ENCODE measurements at regions not wholly inside any gene's neighbourhood (a gene's known extent, or its start where the extent isn't known, plus 50 kb on each side); places are given as distances from the start of the nearest gene placed in this dataset.

DNA sequence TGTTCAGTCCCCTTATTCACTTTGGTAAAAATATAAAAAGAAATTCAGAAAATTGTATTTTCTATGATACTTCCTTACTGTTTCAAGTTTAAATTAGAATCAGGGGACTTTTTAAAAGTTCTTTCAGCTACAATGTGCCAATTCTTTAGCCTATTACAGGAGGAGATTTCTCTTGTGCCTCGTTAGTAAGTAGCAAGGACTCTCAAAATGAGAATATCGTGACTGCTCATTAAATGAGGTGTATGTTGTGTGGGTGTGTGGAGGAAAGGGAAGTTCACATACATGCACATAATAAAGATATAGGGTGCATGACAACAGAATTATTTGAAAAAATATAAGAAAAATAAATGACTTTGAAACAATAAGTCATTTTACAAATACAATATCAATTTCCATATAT is 190.5 kb downstream of the DTHD1 start (continued):
- TF ChIP-seq ZNF202 (tag by site-specific recombination; IDR thresholded peaks at IDR 0.05; ENCODE audit: borderline replicate concordance), result no peak
- TF ChIP-seq KLF10 (tag by site-specific recombination; IDR thresholded peaks at IDR 0.05), result no peak
- TF ChIP-seq, protein P1, sequence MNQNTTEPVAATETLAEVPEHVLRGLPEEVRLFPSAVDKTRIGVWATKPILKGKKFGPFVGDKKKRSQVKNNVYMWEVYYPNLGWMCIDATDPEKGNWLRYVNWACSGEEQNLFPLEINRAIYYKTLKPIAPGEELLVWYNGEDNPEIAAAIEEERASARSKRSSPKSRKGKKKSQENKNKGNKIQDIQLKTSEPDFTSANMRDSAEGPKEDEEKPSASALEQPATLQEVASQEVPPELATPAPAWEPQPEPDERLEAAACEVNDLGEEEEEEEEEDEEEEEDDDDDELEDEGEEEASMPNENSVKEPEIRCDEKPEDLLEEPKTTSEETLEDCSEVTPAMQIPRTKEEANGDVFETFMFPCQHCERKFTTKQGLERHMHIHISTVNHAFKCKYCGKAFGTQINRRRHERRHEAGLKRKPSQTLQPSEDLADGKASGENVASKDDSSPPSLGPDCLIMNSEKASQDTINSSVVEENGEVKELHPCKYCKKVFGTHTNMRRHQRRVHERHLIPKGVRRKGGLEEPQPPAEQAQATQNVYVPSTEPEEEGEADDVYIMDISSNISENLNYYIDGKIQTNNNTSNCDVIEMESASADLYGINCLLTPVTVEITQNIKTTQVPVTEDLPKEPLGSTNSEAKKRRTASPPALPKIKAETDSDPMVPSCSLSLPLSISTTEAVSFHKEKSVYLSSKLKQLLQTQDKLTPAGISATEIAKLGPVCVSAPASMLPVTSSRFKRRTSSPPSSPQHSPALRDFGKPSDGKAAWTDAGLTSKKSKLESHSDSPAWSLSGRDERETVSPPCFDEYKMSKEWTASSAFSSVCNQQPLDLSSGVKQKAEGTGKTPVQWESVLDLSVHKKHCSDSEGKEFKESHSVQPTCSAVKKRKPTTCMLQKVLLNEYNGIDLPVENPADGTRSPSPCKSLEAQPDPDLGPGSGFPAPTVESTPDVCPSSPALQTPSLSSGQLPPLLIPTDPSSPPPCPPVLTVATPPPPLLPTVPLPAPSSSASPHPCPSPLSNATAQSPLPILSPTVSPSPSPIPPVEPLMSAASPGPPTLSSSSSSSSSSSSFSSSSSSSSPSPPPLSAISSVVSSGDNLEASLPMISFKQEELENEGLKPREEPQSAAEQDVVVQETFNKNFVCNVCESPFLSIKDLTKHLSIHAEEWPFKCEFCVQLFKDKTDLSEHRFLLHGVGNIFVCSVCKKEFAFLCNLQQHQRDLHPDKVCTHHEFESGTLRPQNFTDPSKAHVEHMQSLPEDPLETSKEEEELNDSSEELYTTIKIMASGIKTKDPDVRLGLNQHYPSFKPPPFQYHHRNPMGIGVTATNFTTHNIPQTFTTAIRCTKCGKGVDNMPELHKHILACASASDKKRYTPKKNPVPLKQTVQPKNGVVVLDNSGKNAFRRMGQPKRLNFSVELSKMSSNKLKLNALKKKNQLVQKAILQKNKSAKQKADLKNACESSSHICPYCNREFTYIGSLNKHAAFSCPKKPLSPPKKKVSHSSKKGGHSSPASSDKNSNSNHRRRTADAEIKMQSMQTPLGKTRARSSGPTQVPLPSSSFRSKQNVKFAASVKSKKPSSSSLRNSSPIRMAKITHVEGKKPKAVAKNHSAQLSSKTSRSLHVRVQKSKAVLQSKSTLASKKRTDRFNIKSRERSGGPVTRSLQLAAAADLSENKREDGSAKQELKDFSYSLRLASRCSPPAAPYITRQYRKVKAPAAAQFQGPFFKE (tag by site-specific recombination; IDR thresholded peaks at IDR 0.05; ENCODE audit: borderline replicate concordance), result no peak
- no peak for TF ChIP-seq HOXA7 (CRISPR knock-in tag; IDR thresholded peaks at IDR 0.05; ENCODE audit: borderline replicate concordance)

GRCh38 chr4:36476135-36476534 is 194.7 kb downstream of the DTHD1 start:
- POLR2A ChIA-PET, result no interaction called here
- H3K36me3 ChIP-seq (ENCODE audit: control insufficient read depth in 2 of 2, insufficient read depth in 1 of 2, low read length in 2 of 2), result no peaks in the 10 kb centered on the region
- H3K9me3 ChIP-seq (ENCODE audit: control insufficient read depth, insufficient read depth, low read depth, low read length), result no peaks in the 10 kb centered on the region
- no peak overlapping the region for H3K27ac ChIP-seq (ENCODE audit: extremely low read depth, low read depth, low read length)
- no peaks in the 10 kb centered on the region for H3K4me1 ChIP-seq (ENCODE audit: control insufficient read depth, insufficient read depth, low read length)
- CTCF ChIA-PET, result interaction anchor here (0.7 kb wide), 1 partner anchor 187 kb away, joined by 5 read pairs; no protein-coding TSS in a partner anchor
- no peak for TF ChIP-seq OSR2 (tag by site-specific recombination; IDR thresholded peaks at IDR 0.05)
- no peak for TF ChIP-seq ZNF302 (tag by site-specific recombination; IDR thresholded peaks at IDR 0.05; ENCODE audit: low read depth)
- no peak for TF ChIP-seq HOXC10 (CRISPR knock-in tag; IDR thresholded peaks at IDR 0.05)
- TF ChIP-seq ZNF670 (tag by site-specific recombination; IDR thresholded peaks at IDR 0.05; ENCODE audit: low read depth), result no peak
- no peak for TF ChIP-seq ZNF335 (tag by site-specific recombination; conservative IDR thresholded peaks at IDR 0.05)
- no peak overlapping the region for H3K4me3 ChIP-seq (ENCODE audit: low read depth, low read length)

DNA sequence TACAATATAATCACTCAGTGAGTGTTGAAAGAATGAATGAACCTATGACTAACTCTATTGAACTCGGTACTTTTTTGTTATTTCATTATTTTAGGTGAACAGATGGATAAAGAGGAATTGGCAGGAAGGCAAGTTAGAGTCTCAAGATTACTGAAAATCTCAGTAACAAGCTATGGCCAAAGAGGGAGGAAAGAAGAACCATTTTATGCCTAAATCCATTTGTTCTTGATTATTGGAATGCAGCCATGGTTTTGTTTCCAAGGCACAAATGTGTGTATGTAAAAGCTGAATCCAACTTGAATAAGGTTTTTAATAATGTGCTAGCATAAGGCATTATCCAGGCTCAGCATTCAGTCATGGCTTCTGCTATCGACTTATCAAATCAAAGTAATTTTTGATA is 196.4 kb downstream of the DTHD1 start:
- Histone ChIP-seq H3K36me3 (ENCODE audit: control insufficient read depth in 2 of 2, insufficient read depth in 1 of 2, low read length in 2 of 2) (no peaks in the 10 kb centered on the region), H3K9me3 (ENCODE audit: control insufficient read depth, insufficient read depth, low read depth, low read length) (no peaks in the 10 kb centered on the region), H3K27ac (ENCODE audit: extremely low read depth, low read depth, low read length) (no peak overlapping the region), H3K4me3 (ENCODE audit: low read depth, low read length) (no peak overlapping the region), H3K4me1 (ENCODE audit: control insufficient read depth, insufficient read depth, low read length) (no peaks in the 10 kb centered on the region)
- POLR2A ChIA-PET, result no interaction called here
- TF ChIP-seq MZF1 (tag by site-specific recombination; IDR thresholded peaks at IDR 0.05; ENCODE audit: borderline replicate concordance), result no peak
- no peak for TF ChIP-seq ZNF37A (tag by site-specific recombination; IDR thresholded peaks at IDR 0.05)
- no peak for TF ChIP-seq ZNF169 (tag by site-specific recombination; IDR thresholded peaks at IDR 0.05)
- TF ChIP-seq ZNF48 (tag by site-specific recombination; IDR thresholded peaks at IDR 0.05), result no peak
- TF ChIP-seq MEIS1 (CRISPR knock-in tag; IDR thresholded peaks at IDR 0.05; ENCODE audit: borderline replicate concordance), result no peak
- TF ChIP-seq ZNF513 (tag by site-specific recombination; IDR thresholded peaks at IDR 0.05), result no peak
- CTCF ChIA-PET, result no interaction called here

Data from HEK293 (cell line).